Testis (tissue), 2 donors: ENCODE measurements at regions not wholly inside any gene's neighbourhood (a gene's known extent, or its start where the extent isn't known, plus 50 kb on each side); places are given as distances from the start of the nearest gene placed in this dataset.

Experiments
- CTCF ChIP-seq, 3 experiments: fragments of 450-650 bp in 2 of 3; fragments of 200-600 bp in 1 of 3; sonication (generic) in 1 of 3; IDR thresholded peaks; one replicate each; pipeline ENCODE4 v1.5.1; 2016 to 2019; ENCODE audit warnings: antibody characterized with exemption in 3 of 3, mild to moderate bottlenecking in 2 of 3, moderate library complexity in 1 of 3
- POLR2A ChIP-seq: fragments of 450-650 bp; IDR thresholded peaks from one replicate; pipeline ENCODE4 v1.6.1; 2017; ENCODE audit warnings: antibody characterized with exemption, mild to moderate bottlenecking, moderate library complexity

- TF ChIP-seq CTCF (IDR thresholded peaks at IDR 0.05) = no peak
- TF ChIP-seq POLR2A = no peak
Observed at GRCh38 chr10:88129013-88129412, 265.6 kb downstream of the PTEN start.
